Stomach (tissue), 4 donors: ENCODE measurements at regions not wholly inside any gene's neighbourhood (a gene's known extent, or its start where the extent isn't known, plus 50 kb on each side); places are given as distances from the start of the nearest gene placed in this dataset.

Experiments
- EP300 ChIP-seq: sonication (generic); formaldehyde crosslinking; IDR thresholded peaks from one replicate; pipeline ENCODE4 v1.6.1; 2017; ENCODE audit warnings: antibody characterized with exemption
- POLR2A ChIP-seq, 4 donors: fragments of 450-650 bp; IDR thresholded peaks; one replicate each; pipeline ENCODE4 v1.6.1; 2016; ENCODE audit warnings: antibody characterized with exemption in 4 of 4, control low read depth in 2 of 4, mild to moderate bottlenecking in 1 of 4, moderate library complexity in 1 of 4
- TF ChIP-seq, protein P1 (sequence below), 7 experiments: fragments of 450-650 bp in 4 of 7; fragments of 200-600 bp in 3 of 7; sonication (generic) in 3 of 7; IDR thresholded peaks; one replicate each; pipeline ENCODE4 v1.5.1; 2016 to 2019; ENCODE audit warnings: antibody characterized with exemption in 7 of 7, control low read depth in 2 of 7, mild to moderate bottlenecking in 1 of 7

DNA sequence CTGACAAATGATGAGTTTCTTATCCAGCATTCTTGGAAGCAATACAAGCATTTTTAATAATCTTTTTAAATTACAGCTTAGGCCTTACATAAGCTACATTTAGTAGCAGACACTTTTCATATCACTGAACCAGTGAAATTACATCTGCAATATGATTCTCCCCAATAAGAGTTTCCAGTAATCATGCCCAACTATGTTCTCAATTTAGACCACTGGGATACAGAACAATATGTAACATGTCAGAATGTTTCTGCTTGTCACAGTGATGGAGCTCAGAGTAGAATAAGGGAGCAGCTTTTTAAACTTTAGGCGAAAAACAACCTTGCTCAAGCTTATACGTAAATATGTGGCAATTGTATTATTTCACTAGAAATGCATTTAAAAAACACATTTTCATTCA, 1132.2 kb downstream of the FAT4 start:
- TF ChIP-seq, protein P1, sequence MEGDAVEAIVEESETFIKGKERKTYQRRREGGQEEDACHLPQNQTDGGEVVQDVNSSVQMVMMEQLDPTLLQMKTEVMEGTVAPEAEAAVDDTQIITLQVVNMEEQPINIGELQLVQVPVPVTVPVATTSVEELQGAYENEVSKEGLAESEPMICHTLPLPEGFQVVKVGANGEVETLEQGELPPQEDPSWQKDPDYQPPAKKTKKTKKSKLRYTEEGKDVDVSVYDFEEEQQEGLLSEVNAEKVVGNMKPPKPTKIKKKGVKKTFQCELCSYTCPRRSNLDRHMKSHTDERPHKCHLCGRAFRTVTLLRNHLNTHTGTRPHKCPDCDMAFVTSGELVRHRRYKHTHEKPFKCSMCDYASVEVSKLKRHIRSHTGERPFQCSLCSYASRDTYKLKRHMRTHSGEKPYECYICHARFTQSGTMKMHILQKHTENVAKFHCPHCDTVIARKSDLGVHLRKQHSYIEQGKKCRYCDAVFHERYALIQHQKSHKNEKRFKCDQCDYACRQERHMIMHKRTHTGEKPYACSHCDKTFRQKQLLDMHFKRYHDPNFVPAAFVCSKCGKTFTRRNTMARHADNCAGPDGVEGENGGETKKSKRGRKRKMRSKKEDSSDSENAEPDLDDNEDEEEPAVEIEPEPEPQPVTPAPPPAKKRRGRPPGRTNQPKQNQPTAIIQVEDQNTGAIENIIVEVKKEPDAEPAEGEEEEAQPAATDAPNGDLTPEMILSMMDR (IDR thresholded peaks at IDR 0.05): no peak
- TF ChIP-seq EP300 (no peak), POLR2A (IDR thresholded peaks at IDR 0.05) (no peak)
